ENCODE measurements at regions not wholly inside any gene's neighbourhood (a gene's known extent, or its start where the extent isn't known, plus 50 kb on each side); places are given as distances from the start of the nearest gene placed in this dataset.

DNA sequence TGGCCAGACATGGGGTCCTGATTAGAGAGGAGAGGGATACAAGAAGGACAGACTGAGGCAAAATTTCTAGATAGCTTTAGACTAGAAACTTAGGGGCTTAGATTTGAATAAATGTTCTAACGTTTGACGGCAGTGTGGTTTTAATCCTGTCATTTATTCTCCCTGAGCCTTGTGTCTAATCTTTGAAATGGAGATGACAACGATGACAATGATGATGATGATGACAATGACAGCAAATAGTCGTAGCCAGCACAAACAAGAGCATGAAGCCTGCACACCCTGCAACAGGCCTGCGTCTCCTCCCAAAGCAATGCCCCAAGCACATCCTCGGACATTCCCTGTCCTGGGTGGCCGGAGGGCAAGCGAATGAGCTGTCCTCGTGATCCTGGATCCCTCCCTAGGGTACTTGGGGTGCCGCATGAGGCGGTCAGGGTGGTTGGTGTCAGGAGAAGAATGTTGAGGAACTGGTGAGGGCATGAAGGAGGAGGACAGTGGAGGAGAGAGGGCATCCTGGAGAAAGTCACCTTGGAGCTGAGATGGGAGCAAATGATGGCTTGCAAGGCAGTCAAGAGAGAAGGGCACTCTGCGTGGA lies 502.1 kb upstream of the B3GAT1 start:
- TF ChIP-seq CTCF (IDR thresholded peaks at IDR 0.05) (no peak), POLR2A (IDR thresholded peaks at IDR 0.05) (no peak)
- H3K36me3 ChIP-seq, result no peaks in the 10 kb centered on the region
- no peak for DNase-seq
- peaks cover 0 to 4% of the 10 kb centered on the region in 2 donors for H3K4me1 ChIP-seq
- no peak overlapping the region for H3K27ac ChIP-seq
- intact Hi-C loops (cut with DNase I; ENCODE audit: low total_unique reads), result no loop called here
- H3K4me3 ChIP-seq, result no peak overlapping the region
- no peaks in the 10 kb centered on the region for H3K27me3 ChIP-seq
- H3K9me3 ChIP-seq, result no peaks in the 10 kb centered on the region

GRCh38 chr11:134913391-134913790 lies 501.3 kb upstream of the B3GAT1 start:
- Histone ChIP-seq H3K4me1 (peaks cover 0 to 4% of the 10 kb centered on the region in 2 donors), H3K36me3 (no peaks in the 10 kb centered on the region), H3K27ac (no peak overlapping the region), H3K4me3 (no peak overlapping the region), H3K9me3 (no peaks in the 10 kb centered on the region), H3K27me3 (no peaks in the 10 kb centered on the region)
- no peak for DNase-seq
- TF ChIP-seq CTCF (IDR thresholded peaks at IDR 0.05), result no peak
- TF ChIP-seq POLR2A (IDR thresholded peaks at IDR 0.05), result no peak
- intact Hi-C loops (cut with DNase I; ENCODE audit: low total_unique reads), result no loop called here

GRCh38 chr11:134911514-134912180 lies 499.6 kb upstream of the B3GAT1 start:
- H3K4me3 ChIP-seq, result no peak overlapping the region
- no peaks in the 10 kb centered on the region for H3K36me3 ChIP-seq
- H3K27ac ChIP-seq, result no peak overlapping the region
- no peaks in the 10 kb centered on the region for H3K27me3 ChIP-seq
- intact Hi-C loops (cut with DNase I; ENCODE audit: low total_unique reads), result no loop called here
- DNase-seq, result no peak
- peaks cover 0 to 4% of the 10 kb centered on the region in 2 donors for H3K4me1 ChIP-seq
- TF ChIP-seq CTCF (IDR thresholded peaks at IDR 0.05), result no peak
- no peak for TF ChIP-seq POLR2A (IDR thresholded peaks at IDR 0.05)
- no peaks in the 10 kb centered on the region for H3K9me3 ChIP-seq

DNA sequence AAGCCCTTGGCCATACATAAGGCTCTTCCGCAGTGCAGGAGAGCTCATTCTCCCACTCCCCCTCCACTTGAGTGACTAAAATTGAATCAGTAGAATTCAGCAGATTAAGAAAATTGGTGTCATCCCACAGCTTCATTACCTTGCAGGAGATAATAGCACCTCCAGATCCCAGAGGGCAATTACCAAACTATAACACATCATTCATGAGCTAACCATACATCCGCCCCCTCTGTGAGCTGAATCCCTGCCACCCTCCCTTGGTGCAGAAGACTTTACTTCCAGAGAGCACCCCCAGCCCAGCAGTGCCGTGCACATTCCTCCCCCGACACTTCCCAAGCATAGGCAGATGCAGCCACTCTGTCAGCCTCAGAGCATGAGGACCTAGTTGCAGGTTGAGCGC lies 496.5 kb upstream of the B3GAT1 start:
- no peak for TF ChIP-seq CTCF (IDR thresholded peaks at IDR 0.05)
- TF ChIP-seq POLR2A (IDR thresholded peaks at IDR 0.05), result no peak
- Histone ChIP-seq H3K27ac (no peak overlapping the region), H3K9me3 (no peaks in the 10 kb centered on the region), H3K27me3 (no peaks in the 10 kb centered on the region), H3K4me3 (no peak overlapping the region), H3K36me3 (no peaks in the 10 kb centered on the region), H3K4me1 (no peaks in the 10 kb centered on the region)
- DNase-seq, result no peak
- intact Hi-C loops (cut with DNase I; ENCODE audit: low total_unique reads), result no loop called here

- DNase-seq, result no peak
- Histone ChIP-seq H3K4me3 (no peak overlapping the region), H3K9me3 (no peaks in the 10 kb centered on the region), H3K4me1 (no peaks in the 10 kb centered on the region), H3K36me3 (no peaks in the 10 kb centered on the region), H3K27ac (no peak overlapping the region), H3K27me3 (no peaks in the 10 kb centered on the region)
- intact Hi-C loops (cut with DNase I; ENCODE audit: low total_unique reads), result no loop called here
- TF ChIP-seq POLR2A (IDR thresholded peaks at IDR 0.05) (no peak), CTCF (IDR thresholded peaks at IDR 0.05) (no peak)
Measured at GRCh38 chr11:134907636-134908035, 495.6 kb upstream of the B3GAT1 start.

All from uterus (tissue), 3 donors.